ENCODE measurements at regions not wholly inside any gene's neighbourhood (a gene's known extent, or its start where the extent isn't known, plus 50 kb on each side); places are given as distances from the start of the nearest gene placed in this dataset.

DNA sequence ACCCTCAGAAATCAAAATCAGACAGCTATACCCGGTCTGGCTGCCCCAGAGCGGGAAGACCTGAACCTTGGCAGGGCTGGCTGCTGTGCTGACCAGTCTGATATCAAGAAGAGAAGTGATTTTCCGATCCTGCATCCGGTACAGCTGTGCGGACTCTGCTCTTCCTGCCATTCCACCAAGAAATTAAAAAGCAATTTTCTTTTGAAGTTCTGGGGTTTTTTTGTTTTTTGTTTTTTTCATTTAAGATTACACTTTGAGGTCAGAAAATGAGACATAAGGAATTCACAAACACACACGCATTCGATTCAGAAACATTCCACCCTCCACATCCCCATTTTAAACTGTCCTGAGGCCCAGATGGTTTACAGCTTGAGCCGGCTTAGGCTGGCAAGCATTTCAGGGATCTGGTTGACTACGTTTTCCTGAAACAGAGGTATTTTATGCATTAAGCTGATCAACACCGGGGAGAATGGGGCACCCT, 156.5 kb downstream of the COL6A3 start:
- no peak for TF ChIP-seq JUN (IDR thresholded peaks at IDR 0.05; ENCODE audit: borderline replicate concordance, insufficient read depth, insufficient read length, low read depth)
- no peak for TF ChIP-seq POLR2A (IDR thresholded peaks at IDR 0.05; ENCODE audit: low read depth, low read length)
- TF ChIP-seq, protein P1, sequence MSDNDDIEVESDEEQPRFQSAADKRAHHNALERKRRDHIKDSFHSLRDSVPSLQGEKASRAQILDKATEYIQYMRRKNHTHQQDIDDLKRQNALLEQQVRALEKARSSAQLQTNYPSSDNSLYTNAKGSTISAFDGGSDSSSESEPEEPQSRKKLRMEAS (IDR thresholded peaks at IDR 0.05; ENCODE audit: insufficient read depth, insufficient read length): no peak
- TF ChIP-seq, protein P2, sequence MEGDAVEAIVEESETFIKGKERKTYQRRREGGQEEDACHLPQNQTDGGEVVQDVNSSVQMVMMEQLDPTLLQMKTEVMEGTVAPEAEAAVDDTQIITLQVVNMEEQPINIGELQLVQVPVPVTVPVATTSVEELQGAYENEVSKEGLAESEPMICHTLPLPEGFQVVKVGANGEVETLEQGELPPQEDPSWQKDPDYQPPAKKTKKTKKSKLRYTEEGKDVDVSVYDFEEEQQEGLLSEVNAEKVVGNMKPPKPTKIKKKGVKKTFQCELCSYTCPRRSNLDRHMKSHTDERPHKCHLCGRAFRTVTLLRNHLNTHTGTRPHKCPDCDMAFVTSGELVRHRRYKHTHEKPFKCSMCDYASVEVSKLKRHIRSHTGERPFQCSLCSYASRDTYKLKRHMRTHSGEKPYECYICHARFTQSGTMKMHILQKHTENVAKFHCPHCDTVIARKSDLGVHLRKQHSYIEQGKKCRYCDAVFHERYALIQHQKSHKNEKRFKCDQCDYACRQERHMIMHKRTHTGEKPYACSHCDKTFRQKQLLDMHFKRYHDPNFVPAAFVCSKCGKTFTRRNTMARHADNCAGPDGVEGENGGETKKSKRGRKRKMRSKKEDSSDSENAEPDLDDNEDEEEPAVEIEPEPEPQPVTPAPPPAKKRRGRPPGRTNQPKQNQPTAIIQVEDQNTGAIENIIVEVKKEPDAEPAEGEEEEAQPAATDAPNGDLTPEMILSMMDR (IDR thresholded peaks at IDR 0.05; ENCODE audit: extremely low read depth in 1 of 2, insufficient read depth in 1 of 2, low read depth in 1 of 2, low read length in 2 of 2): no peak
- TF ChIP-seq POLR2AphosphoS5 (IDR thresholded peaks at IDR 0.05; ENCODE audit: insufficient read depth, low read depth, low read length): no peak
- no peak for TF ChIP-seq EZH2 (IDR thresholded peaks at IDR 0.05; ENCODE audit: borderline replicate concordance, low read depth, low read length, severe bottlenecking)
